ENCODE measurements at regions not wholly inside any gene's neighbourhood (a gene's known extent, or its start where the extent isn't known, plus 50 kb on each side); places are given as distances from the start of the nearest gene placed in this dataset.
"Not testable (repeated sequence)": the region's sequence is repeated elsewhere in the genome, so short reads cannot be mapped to it uniquely, and the experiment has no call there.

DNA sequence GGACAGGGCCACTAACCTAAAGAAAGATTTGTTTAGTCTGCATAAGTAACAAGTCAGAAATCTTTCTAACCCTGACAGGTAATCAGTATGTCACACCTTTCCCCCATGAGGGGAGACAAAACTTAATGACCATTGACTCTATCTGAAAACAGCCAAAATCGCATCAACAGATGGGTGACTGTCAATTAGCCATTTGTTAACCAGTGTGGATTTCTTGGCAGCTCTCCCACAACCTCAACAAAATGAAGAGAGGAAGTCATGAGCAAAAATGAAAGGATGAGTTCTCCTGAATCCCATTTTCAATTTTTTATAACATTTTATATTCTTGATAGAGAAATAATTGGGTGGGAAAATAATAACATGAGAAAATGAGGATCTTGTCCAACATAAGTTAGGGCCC lies 84.6 kb upstream of the SNX2 start:
- no peak for DNase-seq (ENCODE audit: low read depth in 1 of 2, low spot score in 1 of 2)
- TF ChIP-seq, protein P1, sequence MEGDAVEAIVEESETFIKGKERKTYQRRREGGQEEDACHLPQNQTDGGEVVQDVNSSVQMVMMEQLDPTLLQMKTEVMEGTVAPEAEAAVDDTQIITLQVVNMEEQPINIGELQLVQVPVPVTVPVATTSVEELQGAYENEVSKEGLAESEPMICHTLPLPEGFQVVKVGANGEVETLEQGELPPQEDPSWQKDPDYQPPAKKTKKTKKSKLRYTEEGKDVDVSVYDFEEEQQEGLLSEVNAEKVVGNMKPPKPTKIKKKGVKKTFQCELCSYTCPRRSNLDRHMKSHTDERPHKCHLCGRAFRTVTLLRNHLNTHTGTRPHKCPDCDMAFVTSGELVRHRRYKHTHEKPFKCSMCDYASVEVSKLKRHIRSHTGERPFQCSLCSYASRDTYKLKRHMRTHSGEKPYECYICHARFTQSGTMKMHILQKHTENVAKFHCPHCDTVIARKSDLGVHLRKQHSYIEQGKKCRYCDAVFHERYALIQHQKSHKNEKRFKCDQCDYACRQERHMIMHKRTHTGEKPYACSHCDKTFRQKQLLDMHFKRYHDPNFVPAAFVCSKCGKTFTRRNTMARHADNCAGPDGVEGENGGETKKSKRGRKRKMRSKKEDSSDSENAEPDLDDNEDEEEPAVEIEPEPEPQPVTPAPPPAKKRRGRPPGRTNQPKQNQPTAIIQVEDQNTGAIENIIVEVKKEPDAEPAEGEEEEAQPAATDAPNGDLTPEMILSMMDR (IDR thresholded peaks at IDR 0.05; ENCODE audit: low read depth, low read length), result no peak
- no peaks in the 10 kb centered on the region for H3K36me3 ChIP-seq

DNA sequence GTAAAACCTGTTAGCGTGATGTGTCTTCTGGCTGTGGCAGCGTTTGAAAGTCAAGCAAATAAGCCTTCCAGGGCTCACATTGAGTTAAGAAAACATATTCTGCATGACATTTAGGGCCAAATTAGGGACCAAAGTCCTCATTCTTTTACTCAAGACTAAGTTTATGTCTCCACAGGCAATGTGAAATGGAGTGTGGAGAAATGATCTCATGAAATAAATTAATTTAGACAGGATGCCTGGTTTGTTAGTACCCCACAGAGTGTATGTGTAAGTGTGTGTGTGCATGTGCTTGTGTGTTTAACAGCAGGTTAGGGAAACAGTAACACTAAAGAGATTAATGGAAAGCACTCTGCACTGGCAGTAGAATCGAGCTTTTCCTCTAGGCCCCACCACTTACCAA lies 82.9 kb upstream of the SNX2 start:
- Histone ChIP-seq H3K36me3 (no peaks in the 10 kb centered on the region), H3K4me1 (ENCODE audit: low read depth) (no peaks in the 10 kb centered on the region), H3K27me3 (no peaks in the 10 kb centered on the region), H3K9me3 (ENCODE audit: low read depth) (no peaks in the 10 kb centered on the region), H3K27ac (no peak overlapping the region), H3K4me3 (no peak overlapping the region)
- DNase-seq (ENCODE audit: low read depth in 1 of 2, low spot score in 1 of 2), result no peak
- TF ChIP-seq, protein P1 (IDR thresholded peaks at IDR 0.05; ENCODE audit: low read depth, low read length), result no peak

More for the DNA sequence above, 84.6 kb upstream of the SNX2 start:
- H3K9me3 ChIP-seq (ENCODE audit: low read depth), result no peaks in the 10 kb centered on the region
- H3K27ac ChIP-seq, result no peak overlapping the region
- no peaks in the 10 kb centered on the region for H3K27me3 ChIP-seq
- H3K4me3 ChIP-seq, result no peak overlapping the region
- no peaks in the 10 kb centered on the region for H3K4me1 ChIP-seq (ENCODE audit: low read depth)

DNA sequence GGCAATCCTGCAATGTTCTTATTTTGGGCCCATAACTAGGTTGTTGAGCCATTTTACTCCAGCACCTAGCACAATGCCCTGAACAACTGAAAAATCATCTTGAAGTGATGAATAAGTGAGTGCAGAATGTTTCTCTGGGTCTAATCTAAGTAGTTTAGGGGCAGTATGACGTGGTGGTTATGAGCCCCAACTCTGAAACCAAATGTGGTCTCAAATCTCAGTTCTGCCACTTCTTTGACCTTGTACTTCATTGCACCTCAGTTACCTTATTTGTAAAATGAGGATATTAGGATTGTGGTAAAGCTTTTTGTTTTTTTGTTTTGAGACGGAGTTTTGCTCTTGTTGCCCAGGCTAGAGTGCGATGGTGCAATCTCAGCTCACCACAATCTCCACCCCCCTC lies 80.9 kb upstream of the SNX2 start:
- H3K9me3 ChIP-seq (ENCODE audit: low read depth), result no peaks in the 10 kb centered on the region
- DNase-seq (ENCODE audit: low read depth in 1 of 2, low spot score in 1 of 2), result no peak
- H3K4me1 ChIP-seq (ENCODE audit: low read depth), result no peaks in the 10 kb centered on the region
- TF ChIP-seq, protein P1 (IDR thresholded peaks at IDR 0.05; ENCODE audit: low read depth, low read length), result no peak
- no peak overlapping the region for H3K4me3 ChIP-seq
- H3K36me3 ChIP-seq, result no peaks in the 10 kb centered on the region
- no peak overlapping the region for H3K27ac ChIP-seq
- H3K27me3 ChIP-seq, result no peaks in the 10 kb centered on the region

DNA sequence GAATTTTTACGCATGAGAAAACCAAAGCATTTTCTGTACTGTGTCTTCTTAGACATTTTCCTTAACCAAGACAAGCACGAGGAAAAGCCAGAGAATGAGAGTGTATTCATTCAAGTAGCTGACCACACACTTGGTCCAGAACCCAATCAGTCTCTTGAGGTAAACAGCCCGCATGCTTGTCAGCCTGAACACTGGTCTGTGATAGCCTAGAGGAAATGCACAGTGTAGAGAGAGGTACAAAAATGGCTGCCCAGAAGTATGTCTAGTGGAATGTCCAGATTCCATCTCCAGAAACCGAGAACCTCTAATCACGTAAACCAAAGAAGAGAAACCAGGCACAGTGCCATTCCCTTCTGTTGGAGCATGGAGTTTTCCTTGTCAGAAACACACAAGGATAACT lies 80.0 kb upstream of the SNX2 start:
- peak in 1 of 2 donors; percentile 6 for DNase-seq (ENCODE audit: low read depth in 1 of 2, low spot score in 1 of 2)
- H3K4me1 ChIP-seq (ENCODE audit: low read depth), result no peaks in the 10 kb centered on the region
- no peaks in the 10 kb centered on the region for H3K9me3 ChIP-seq (ENCODE audit: low read depth)
- no peak overlapping the region for H3K27ac ChIP-seq
- H3K4me3 ChIP-seq, result no peak overlapping the region
- TF ChIP-seq, protein P1 (IDR thresholded peaks at IDR 0.05; ENCODE audit: low read depth, low read length), result no peak
- no peaks in the 10 kb centered on the region for H3K27me3 ChIP-seq
- no peaks in the 10 kb centered on the region for H3K36me3 ChIP-seq

DNA sequence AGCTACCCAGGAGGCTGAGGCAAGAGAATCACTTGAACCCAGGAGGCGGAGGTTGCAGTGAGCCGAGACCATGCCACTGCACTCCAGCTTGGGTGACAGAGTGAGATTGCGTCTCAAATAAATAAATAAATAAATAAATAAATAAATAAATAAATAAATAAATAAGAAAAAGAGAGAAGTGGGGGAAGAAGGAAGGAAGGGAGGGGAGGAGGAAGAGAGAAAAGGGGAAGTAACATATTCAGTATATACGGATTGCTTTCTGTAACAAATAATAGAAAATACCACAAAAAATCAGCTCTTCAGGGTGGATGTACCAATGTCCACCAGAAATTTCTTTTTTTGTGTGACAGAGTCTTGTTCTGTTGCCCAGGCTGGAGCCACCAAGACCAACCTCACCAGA lies 78.1 kb upstream of the SNX2 start:
- H3K4me3 ChIP-seq; DNase-seq (ENCODE audit: low read depth in 1 of 2, low spot score in 1 of 2); H3K27me3 ChIP-seq; H3K36me3 ChIP-seq; H3K4me1 ChIP-seq (ENCODE audit: low read depth); H3K27ac ChIP-seq; H3K9me3 ChIP-seq (ENCODE audit: low read depth): not testable (repeated sequence)

DNA sequence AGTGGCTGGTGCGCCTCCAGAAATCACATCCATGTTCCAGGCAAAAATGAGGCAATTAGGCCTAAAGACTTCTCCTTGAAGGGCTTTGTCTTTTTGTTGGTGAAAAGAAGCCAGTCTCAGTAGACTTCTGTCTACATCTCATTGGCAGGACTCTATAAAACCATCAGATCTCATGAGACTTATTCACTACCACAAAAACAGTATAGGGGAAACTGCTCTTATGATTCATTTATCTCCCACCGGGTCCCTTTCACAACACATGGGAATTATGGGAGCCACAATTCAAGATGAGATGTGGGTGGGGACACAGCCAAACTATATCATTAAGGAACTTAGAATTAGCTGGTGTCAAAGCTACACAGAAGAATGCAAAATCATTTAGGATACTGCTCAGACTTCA lies 77.7 kb upstream of the SNX2 start:
- Histone ChIP-seq H3K4me3 (no peak overlapping the region), H3K27ac (no peak overlapping the region), H3K9me3 (ENCODE audit: low read depth) (no peaks in the 10 kb centered on the region), H3K27me3 (no peaks in the 10 kb centered on the region), H3K36me3 (no peaks in the 10 kb centered on the region), H3K4me1 (ENCODE audit: low read depth) (no peaks in the 10 kb centered on the region)
- TF ChIP-seq, protein P1 (IDR thresholded peaks at IDR 0.05; ENCODE audit: low read depth, low read length), result no peak
- no peak for DNase-seq (ENCODE audit: low read depth in 1 of 2, low spot score in 1 of 2)

All from cardiac muscle cell (in vitro differentiated cells and primary cell).